Activated T-cell treated with anti-CD3 and anti-CD28 coated beads, Interleukin-2, amount 50 U/mL, for 4 hours (primary cell): ENCODE measurements at regions not wholly inside any gene's neighbourhood (a gene's known extent, or its start where the extent isn't known, plus 50 kb on each side); places are given as distances from the start of the nearest gene placed in this dataset.
A peak's percentile ranks its signal among the peaks of the same experiment; 100 is the strongest.
"Not testable (repeated sequence)": the region's sequence is repeated elsewhere in the genome, so short reads cannot be mapped to it uniquely, and the experiment has no call there.

Source experiments
- ATAC-seq, 2 donors: fragments of 200-7000 bp; cut with Tn5 transposase; one replicate each; pipeline ENCODE4 v1.10.0; 2021
- DNase-seq: peaks from one replicate; pipeline ENCODE4 v3.0.0-alpha.2; 2020
- H3K27me3 Mint-ChIP-seq: one replicate; pipeline ENCODE4 v1.8.0; 2021; ENCODE audit warnings: low read depth, mixed read lengths
- H3K36me3 Mint-ChIP-seq: one replicate; pipeline ENCODE4 v1.8.0; 2022; ENCODE audit warnings: mixed read lengths; ENCODE audit not compliant: insufficient read depth
- H3K4me1 Mint-ChIP-seq: one replicate; pipeline ENCODE4 v1.8.0; 2021; ENCODE audit warnings: low read depth, mixed read lengths
- H3K4me3 Mint-ChIP-seq: one replicate; pipeline ENCODE4 v1.8.0; 2021; ENCODE audit warnings: mild to moderate bottlenecking, moderate library complexity, mixed read lengths
- H3K9me3 Mint-ChIP-seq: one replicate; pipeline ENCODE4 v1.8.0; 2021; ENCODE audit warnings: mixed read lengths

- no peak for DNase-seq
- no peaks in the 10 kb centered on the region for H3K36me3 Mint-ChIP-seq
- peaks cover 39% of the 10 kb centered on the region for H3K4me1 Mint-ChIP-seq
- no peak for ATAC-seq
- H3K4me3 Mint-ChIP-seq: no peak overlapping the region
- H3K9me3 Mint-ChIP-seq: no peaks in the 10 kb centered on the region
- no peaks in the 10 kb centered on the region for H3K27me3 Mint-ChIP-seq
Measured at GRCh38 chr2:189312211-189312610, 129.1 kb upstream of the WDR75 start.

- Mint-ChIP-seq H3K4me1 (peaks cover 39% of the 10 kb centered on the region), H3K27me3 (no peaks in the 10 kb centered on the region), H3K9me3 (no peaks in the 10 kb centered on the region), H3K36me3 (no peaks in the 10 kb centered on the region), H3K4me3 (no peak overlapping the region)
- DNase-seq: no peak
- peak; percentile 46 to 52 for ATAC-seq
Measured at GRCh38 chr2:189312643-189313042, 128.6 kb upstream of the WDR75 start.

- Mint-ChIP-seq H3K4me1 (peaks cover 9% of the 10 kb centered on the region), H3K4me3 (no peak overlapping the region), H3K9me3 (peaks cover 5% of the 10 kb centered on the region), H3K36me3 (no peaks in the 10 kb centered on the region), H3K27me3 (no peaks in the 10 kb centered on the region)
- ATAC-seq: no peak
- DNase-seq: no peak
Measured at GRCh38 chr2:189318761-189319160, 122.5 kb upstream of the WDR75 start.

- H3K4me1 Mint-ChIP-seq, DNase-seq, H3K36me3 Mint-ChIP-seq, ATAC-seq, H3K9me3 Mint-ChIP-seq, H3K27me3 Mint-ChIP-seq, H3K4me3 Mint-ChIP-seq: not testable (repeated sequence)
Measured at GRCh38 chr2:189319424-189319823, 121.8 kb upstream of the WDR75 start.

GRCh38 chr2:189327879-189328847, 113.1 kb upstream of the WDR75 start:
- no peaks in the 10 kb centered on the region for H3K27me3 Mint-ChIP-seq
- DNase-seq (no peak), ATAC-seq (no peak)
- no peak overlapping the region for H3K4me3 Mint-ChIP-seq
- no peaks in the 10 kb centered on the region for H3K9me3 Mint-ChIP-seq
- peaks cover 4% of the 10 kb centered on the region for H3K4me1 Mint-ChIP-seq
- H3K36me3 Mint-ChIP-seq: no peaks in the 10 kb centered on the region

- Mint-ChIP-seq H3K36me3 (no peaks in the 10 kb centered on the region), H3K9me3 (no peaks in the 10 kb centered on the region), H3K4me1 (peaks cover 4% of the 10 kb centered on the region), H3K27me3 (no peaks in the 10 kb centered on the region), H3K4me3 (no peak overlapping the region)
- no peak for ATAC-seq
- no peak for DNase-seq
Measured at GRCh38 chr2:189328848-189329245, 112.4 kb upstream of the WDR75 start.

GRCh38 chr2:189336276-189336975, 104.8 kb upstream of the WDR75 start:
- no peak overlapping the region for H3K4me3 Mint-ChIP-seq
- peaks cover 16% of the 10 kb centered on the region for H3K9me3 Mint-ChIP-seq
- no peak for DNase-seq
- no peaks in the 10 kb centered on the region for H3K36me3 Mint-ChIP-seq
- H3K4me1 Mint-ChIP-seq: no peaks in the 10 kb centered on the region
- H3K27me3 Mint-ChIP-seq: no peaks in the 10 kb centered on the region
- no peak for ATAC-seq

GRCh38 chr2:189337656-189338055, 103.6 kb upstream of the WDR75 start:
- Mint-ChIP-seq H3K4me1 (no peaks in the 10 kb centered on the region), H3K27me3 (no peaks in the 10 kb centered on the region)

GRCh38 chr2:189338115-189338514, 103.2 kb upstream of the WDR75 start:
- no peaks in the 10 kb centered on the region for H3K36me3 Mint-ChIP-seq
- DNase-seq: no peak
- H3K4me1 Mint-ChIP-seq: no peaks in the 10 kb centered on the region
- H3K4me3 Mint-ChIP-seq: no peak overlapping the region
- H3K27me3 Mint-ChIP-seq: no peaks in the 10 kb centered on the region
- peaks cover 16% of the 10 kb centered on the region for H3K9me3 Mint-ChIP-seq
- ATAC-seq: no peak

More at GRCh38 chr2:189337656-189338055, 103.6 kb upstream of the WDR75 start:
- H3K9me3 Mint-ChIP-seq: peaks cover 16% of the 10 kb centered on the region
- no peak overlapping the region for H3K4me3 Mint-ChIP-seq
- no peak for DNase-seq
- no peaks in the 10 kb centered on the region for H3K36me3 Mint-ChIP-seq
- ATAC-seq: no peak

- Mint-ChIP-seq H3K27me3 (no peaks in the 10 kb centered on the region), H3K4me3 (no peak overlapping the region), H3K9me3 (peaks cover 13% of the 10 kb centered on the region), H3K4me1 (no peaks in the 10 kb centered on the region), H3K36me3 (no peaks in the 10 kb centered on the region)
- no peak for ATAC-seq
- no peak for DNase-seq
Measured at GRCh38 chr2:189341077-189341476, 100.2 kb upstream of the WDR75 start.

- peaks cover 4% of the 10 kb centered on the region for H3K9me3 Mint-ChIP-seq
- no peaks in the 10 kb centered on the region for H3K36me3 Mint-ChIP-seq
- no peak overlapping the region for H3K4me3 Mint-ChIP-seq
- H3K4me1 Mint-ChIP-seq: peaks cover 14% of the 10 kb centered on the region
- H3K27me3 Mint-ChIP-seq: no peaks in the 10 kb centered on the region
- no peak for ATAC-seq
- no peak for DNase-seq
Measured at GRCh38 chr2:189344043-189344442, 97.2 kb upstream of the WDR75 start.

- Mint-ChIP-seq H3K4me3 (no peak overlapping the region), H3K36me3 (no peaks in the 10 kb centered on the region), H3K9me3 (no peaks in the 10 kb centered on the region), H3K4me1 (peaks cover 14% of the 10 kb centered on the region), H3K27me3 (no peaks in the 10 kb centered on the region)
- DNase-seq (no peak), ATAC-seq (peak in 1 of 2 donors; percentile 48)
Measured at GRCh38 chr2:189347540-189347939, 93.7 kb upstream of the WDR75 start.

- no peaks in the 10 kb centered on the region for H3K36me3 Mint-ChIP-seq
- ATAC-seq (no peak), DNase-seq (no peak)
- peaks cover 14% of the 10 kb centered on the region for H3K4me1 Mint-ChIP-seq
- H3K9me3 Mint-ChIP-seq: no peaks in the 10 kb centered on the region
- no peaks in the 10 kb centered on the region for H3K27me3 Mint-ChIP-seq
- H3K4me3 Mint-ChIP-seq: no peak overlapping the region
Measured at GRCh38 chr2:189348369-189348768, 92.9 kb upstream of the WDR75 start.

GRCh38 chr2:189350540-189351209, 90.6 kb upstream of the WDR75 start:
- ATAC-seq (no peak), DNase-seq (no peak)
- H3K27me3 Mint-ChIP-seq: no peaks in the 10 kb centered on the region
- no peak overlapping the region for H3K4me3 Mint-ChIP-seq
- no peaks in the 10 kb centered on the region for H3K9me3 Mint-ChIP-seq
- H3K36me3 Mint-ChIP-seq: no peaks in the 10 kb centered on the region
- peaks cover 14% of the 10 kb centered on the region for H3K4me1 Mint-ChIP-seq
